Epithelial cell of esophagus (primary cell): ENCODE measurements at regions not wholly inside any gene's neighbourhood (a gene's known extent, or its start where the extent isn't known, plus 50 kb on each side); places are given as distances from the start of the nearest gene placed in this dataset.
A peak's percentile ranks its signal among the peaks of the same experiment; 100 is the strongest.

Source experiments
- DNase-seq: peaks from one replicate; pipeline ENCODE4 v3.0.0; 2010; ENCODE audit warnings: low read depth
- H3K4me3 ChIP-seq: 2 replicates; pipeline ENCODE4 v1.5.1; 2011; ENCODE audit warnings: mild to moderate bottlenecking, low read length, control low read depth
- CTCF ChIP-seq: IDR thresholded peaks from 2 replicates; pipeline ENCODE4 v1.5.1; 2011; ENCODE audit warnings: low read depth, mild to moderate bottlenecking, low read length, control low read depth, inconsistent platforms; ENCODE audit not compliant: insufficient read depth; ENCODE audit errors: missing control alignments

- no peak overlapping the region for H3K4me3 ChIP-seq
- no peak for TF ChIP-seq CTCF
- no peak for DNase-seq
Observed at GRCh38 chr4:32768664-32769389, 2048.7 kb downstream of the PCDH7 start.

- no peak for DNase-seq
Observed at GRCh38 chr4:32771491-32771890, 2051.3 kb downstream of the PCDH7 start.

GRCh38 chr4:32775049-32775448 is 2054.9 kb downstream of the PCDH7 start:
- peak; percentile 85 for TF ChIP-seq CTCF
- DNase-seq = peak; percentile 77
- no peak overlapping the region for H3K4me3 ChIP-seq

More at GRCh38 chr4:32771491-32771890, 2051.3 kb downstream of the PCDH7 start:
- no peak for TF ChIP-seq CTCF
- no peak overlapping the region for H3K4me3 ChIP-seq

GRCh38 chr4:32776435-32777203 is 2056.4 kb downstream of the PCDH7 start:
- no peak for TF ChIP-seq CTCF
- H3K4me3 ChIP-seq = no peak overlapping the region
- DNase-seq = no peak

- DNase-seq = peak; percentile 90
- no peak overlapping the region for H3K4me3 ChIP-seq
- TF ChIP-seq CTCF = no peak
Observed at GRCh38 chr4:32778025-32778424, 2057.9 kb downstream of the PCDH7 start.

GRCh38 chr4:32778938-32779337 is 2058.8 kb downstream of the PCDH7 start:
- no peak for TF ChIP-seq CTCF
- H3K4me3 ChIP-seq = no peak overlapping the region
- DNase-seq = no peak
